Posterior cingulate gyrus (tissue), 11 donors: ENCODE measurements at regions not wholly inside any gene's neighbourhood (a gene's known extent, or its start where the extent isn't known, plus 50 kb on each side); places are given as distances from the start of the nearest gene placed in this dataset.
"Not testable (repeated sequence)": the region's sequence is repeated elsewhere in the genome, so short reads cannot be mapped to it uniquely, and the experiment has no call there.

ENCODE experiments used
- DNase-seq, 10 donors: peaks; one replicate each; pipeline versions ENCODE4 v3.0.0 to v3.0.0-alpha.2; 2020 to 2021; ENCODE audit warnings: mixed read lengths in 3 of 10
- intact Hi-C: fragments of 100-400 bp; cut with DNase I; formaldehyde crosslinking; loops from one replicate; pipeline ENCODE4 v1.15.1; 2023

- DNase-seq: no peak
- intact Hi-C loops: no loop called here
Measured at GRCh38 chr12:91717804-91718203, 427.8 kb downstream of the BTG1 start.

- intact Hi-C loops, DNase-seq: not testable (repeated sequence)
Measured at GRCh38 chr12:91711925-91712324, 433.7 kb downstream of the BTG1 start.

GRCh38 chr12:91706466-91706865 lies 439.2 kb downstream of the BTG1 start:
- DNase-seq: no peak
- intact Hi-C loops: no loop called here

GRCh38 chr12:91704446-91704845 lies 441.2 kb downstream of the BTG1 start:
- intact Hi-C loops: no loop called here
- DNase-seq: no peak

- no peak for DNase-seq
- intact Hi-C loops: no loop called here
Measured at GRCh38 chr12:91703491-91704283, 442.0 kb downstream of the BTG1 start.

- no peak for DNase-seq
- intact Hi-C loops: no loop called here
Measured at GRCh38 chr12:91702843-91703425, 442.7 kb downstream of the BTG1 start.

GRCh38 chr12:91695964-91696363 lies 449.7 kb downstream of the BTG1 start:
- DNase-seq: no peak
- intact Hi-C loops: no loop called here

GRCh38 chr12:91695406-91695805 lies 450.2 kb downstream of the BTG1 start:
- DNase-seq, intact Hi-C loops: not testable (repeated sequence)

GRCh38 chr12:91690531-91690930 lies 455.1 kb downstream of the BTG1 start:
- intact Hi-C loops: no loop called here
- no peak for DNase-seq

- DNase-seq: no peak
- intact Hi-C loops: no loop called here
Measured at GRCh38 chr12:91687052-91688017, 458.3 kb downstream of the BTG1 start.

- intact Hi-C loops: no loop called here
- no peak for DNase-seq
Measured at GRCh38 chr12:91685917-91686316, 459.7 kb downstream of the BTG1 start.

GRCh38 chr12:91681751-91682150 lies 463.9 kb downstream of the BTG1 start:
- no peak for DNase-seq
- intact Hi-C loops: no loop called here

- intact Hi-C loops: no loop called here
- DNase-seq: no peak
Measured at GRCh38 chr12:91680864-91681263, 464.8 kb downstream of the BTG1 start.

GRCh38 chr12:91677556-91677955 lies 468.1 kb downstream of the BTG1 start:
- DNase-seq: no peak
- intact Hi-C loops: loop anchor here (5.0 kb wide), 1 partner anchor 670 kb away; no protein-coding TSS in a partner anchor

- intact Hi-C loops: loop anchor here (5.0 kb wide), 1 partner anchor 672 kb away; no protein-coding TSS in a partner anchor
- DNase-seq: no peak
Measured at GRCh38 chr12:91675401-91675800, 470.2 kb downstream of the BTG1 start.

- intact Hi-C loops: no loop called here
- DNase-seq: no peak
Measured at GRCh38 chr12:91672130-91672529, 473.5 kb downstream of the BTG1 start.

GRCh38 chr12:91667694-91668093 lies 478.0 kb downstream of the BTG1 start:
- intact Hi-C loops: no loop called here

GRCh38 chr12:91663744-91664143 lies 481.1 kb upstream of the DCN start:
- DNase-seq: no peak
- intact Hi-C loops: no loop called here

More at GRCh38 chr12:91667694-91668093, 478.0 kb downstream of the BTG1 start:
- no peak for DNase-seq

GRCh38 chr12:91663310-91663709 lies 480.7 kb upstream of the DCN start:
- no peak for DNase-seq
- intact Hi-C loops: no loop called here

GRCh38 chr12:91662021-91662420 lies 479.4 kb upstream of the DCN start:
- no peak for DNase-seq
- intact Hi-C loops: no loop called here

GRCh38 chr12:91657032-91657431 lies 474.4 kb upstream of the DCN start:
- intact Hi-C loops: no loop called here
- DNase-seq: peak in 2 of 10 donors; percentile 4 to 52
